Mammary epithelial cell (primary cell): ENCODE measurements at regions not wholly inside any gene's neighbourhood (a gene's known extent, or its start where the extent isn't known, plus 50 kb on each side); places are given as distances from the start of the nearest gene placed in this dataset.

ENCODE experiments used
- CTCF ChIP-seq, 2 donors: IDR thresholded peaks in 1 of 2; conservative IDR thresholded peaks in 1 of 2; 2 replicates each; pipeline ENCODE4 v1.5.1; 2011 to 2012; ENCODE audit warnings: inconsistent platforms in 2 of 2, low read length in 2 of 2, mild to moderate bottlenecking in 2 of 2, control low read depth in 1 of 2, low read depth in 1 of 2; ENCODE audit not compliant: insufficient read depth in 1 of 2; ENCODE audit errors: extremely low read depth in 1 of 2
- EZH2 ChIP-seq: IDR thresholded peaks from 2 replicates; pipeline ENCODE4 v1.6.1; 2012; ENCODE audit warnings: low read length, inconsistent platforms, borderline replicate concordance

- TF ChIP-seq CTCF (conservative IDR thresholded peaks at IDR 0.05 in 1 of 2, IDR thresholded peaks at IDR 0.05 in 1 of 2; ENCODE audit: extremely low read depth in 1 of 2, insufficient read depth in 1 of 2, low read depth in 1 of 2, low read length in 2 of 2) (no peak), EZH2 (no peak)
These were observed 332.6 kb upstream of the MANEA start for GRCh38 chr6:95244751-95245150.
